ENCODE measurements at regions not wholly inside any gene's neighbourhood (a gene's known extent, or its start where the extent isn't known, plus 50 kb on each side); places are given as distances from the start of the nearest gene placed in this dataset.

- H3K27ac ChIP-seq (ENCODE audit: low read depth, low read length): no peak overlapping the region
- no peaks in the 10 kb centered on the region for H3K9me3 ChIP-seq (ENCODE audit: control insufficient read depth, insufficient read depth, low read length)
- no peaks in the 10 kb centered on the region for H3K36me3 ChIP-seq (ENCODE audit: control insufficient read depth, low read length)
- no peaks in the 10 kb centered on the region for H3K4me1 ChIP-seq (ENCODE audit: control insufficient read depth, low read length)
- H3K4me3 ChIP-seq (ENCODE audit: low read length): no peak overlapping the region
- TF ChIP-seq EZH2phosphoT487 (IDR thresholded peaks at IDR 0.05; ENCODE audit: borderline replicate concordance, low read length) (no peak), CTCF (IDR thresholded peaks at IDR 0.05; ENCODE audit: low read depth, low read length, poor library complexity, severe bottlenecking) (no peak)
- H3K4me2 ChIP-seq (ENCODE audit: low read length): no peak overlapping the region
- H4K20me1 ChIP-seq (ENCODE audit: control insufficient read depth, insufficient read depth, low read depth, low read length): no peaks in the 10 kb centered on the region
- H3K79me2 ChIP-seq (ENCODE audit: control insufficient read depth, low read length): no peaks in the 10 kb centered on the region
- H3K27me3 ChIP-seq (ENCODE audit: control insufficient read depth, low read length): no peaks in the 10 kb centered on the region
- H3K9me2 ChIP-seq (replicated peaks; ENCODE audit: control insufficient read depth, low read length): no peaks in the 10 kb centered on the region; the same call in 1 of the 2 replicates
- H3F3A ChIP-seq (ENCODE audit: control insufficient read depth, insufficient read depth): no peaks in the 10 kb centered on the region
These were observed 165.3 kb upstream of the FAM83B start for GRCh38 chr6:54681267-54681666.

- Histone ChIP-seq H3K4me1 (ENCODE audit: control insufficient read depth, low read length) (no peaks in the 10 kb centered on the region), H3K79me2 (ENCODE audit: control insufficient read depth, low read length) (no peaks in the 10 kb centered on the region), H4K20me1 (ENCODE audit: control insufficient read depth, insufficient read depth, low read depth, low read length) (no peaks in the 10 kb centered on the region), H3K27ac (ENCODE audit: low read depth, low read length) (no peak overlapping the region), H3K4me3 (ENCODE audit: low read length) (no peak overlapping the region), H3K9me3 (ENCODE audit: control insufficient read depth, insufficient read depth, low read length) (no peaks in the 10 kb centered on the region), H3K27me3 (ENCODE audit: control insufficient read depth, low read length) (no peaks in the 10 kb centered on the region), H3K36me3 (ENCODE audit: control insufficient read depth, low read length) (no peaks in the 10 kb centered on the region), H3K9me2 (replicated peaks; ENCODE audit: control insufficient read depth, low read length) (no peaks in the 10 kb centered on the region; the same call in 1 of the 2 replicates), H3F3A (ENCODE audit: control insufficient read depth, insufficient read depth) (no peaks in the 10 kb centered on the region), H3K4me2 (ENCODE audit: low read length) (no peak overlapping the region)
- no peak for TF ChIP-seq CTCF (IDR thresholded peaks at IDR 0.05; ENCODE audit: low read depth, low read length, poor library complexity, severe bottlenecking)
- TF ChIP-seq EZH2phosphoT487 (IDR thresholded peaks at IDR 0.05; ENCODE audit: borderline replicate concordance, low read length): no peak
These were observed 164.6 kb upstream of the FAM83B start for GRCh38 chr6:54681987-54682386.

- H3K4me3 ChIP-seq (ENCODE audit: low read length): no peak overlapping the region
- no peaks in the 10 kb centered on the region for H3K9me2 ChIP-seq (replicated peaks; ENCODE audit: control insufficient read depth, low read length)
- no peaks in the 10 kb centered on the region for H3K79me2 ChIP-seq (ENCODE audit: control insufficient read depth, low read length)
- no peak overlapping the region for H3K4me2 ChIP-seq (ENCODE audit: low read length)
- no peaks in the 10 kb centered on the region for H3K36me3 ChIP-seq (ENCODE audit: control insufficient read depth, low read length)
- no peaks in the 10 kb centered on the region for H3K9me3 ChIP-seq (ENCODE audit: control insufficient read depth, insufficient read depth, low read length)
- H3K27me3 ChIP-seq (ENCODE audit: control insufficient read depth, low read length): no peaks in the 10 kb centered on the region
- H3K4me1 ChIP-seq (ENCODE audit: control insufficient read depth, low read length): no peaks in the 10 kb centered on the region
- no peaks in the 10 kb centered on the region for H4K20me1 ChIP-seq (ENCODE audit: control insufficient read depth, insufficient read depth, low read depth, low read length)
- H3F3A ChIP-seq (ENCODE audit: control insufficient read depth, insufficient read depth): no peaks in the 10 kb centered on the region
- H3K27ac ChIP-seq (ENCODE audit: low read depth, low read length): no peak overlapping the region
- TF ChIP-seq EZH2phosphoT487 (IDR thresholded peaks at IDR 0.05; ENCODE audit: borderline replicate concordance, low read length): no peak
- no peak for TF ChIP-seq CTCF (IDR thresholded peaks at IDR 0.05; ENCODE audit: low read depth, low read length, poor library complexity, severe bottlenecking)
These were observed 157.0 kb upstream of the FAM83B start for GRCh38 chr6:54689620-54690019.

GRCh38 chr6:54690596-54690995, 156.0 kb upstream of the FAM83B start:
- H3K27ac ChIP-seq (ENCODE audit: low read depth, low read length): no peak overlapping the region
- no peaks in the 10 kb centered on the region for H3K9me2 ChIP-seq (replicated peaks; ENCODE audit: control insufficient read depth, low read length)
- no peak for TF ChIP-seq CTCF (IDR thresholded peaks at IDR 0.05; ENCODE audit: low read depth, low read length, poor library complexity, severe bottlenecking)
- TF ChIP-seq EZH2phosphoT487 (IDR thresholded peaks at IDR 0.05; ENCODE audit: borderline replicate concordance, low read length): no peak
- H3K27me3 ChIP-seq (ENCODE audit: control insufficient read depth, low read length): no peaks in the 10 kb centered on the region
- no peaks in the 10 kb centered on the region for H3F3A ChIP-seq (ENCODE audit: control insufficient read depth, insufficient read depth)
- no peaks in the 10 kb centered on the region for H3K4me1 ChIP-seq (ENCODE audit: control insufficient read depth, low read length)
- H3K79me2 ChIP-seq (ENCODE audit: control insufficient read depth, low read length): no peaks in the 10 kb centered on the region
- H3K36me3 ChIP-seq (ENCODE audit: control insufficient read depth, low read length): no peaks in the 10 kb centered on the region
- no peak overlapping the region for H3K4me2 ChIP-seq (ENCODE audit: low read length)
- H3K9me3 ChIP-seq (ENCODE audit: control insufficient read depth, insufficient read depth, low read length): no peaks in the 10 kb centered on the region
- H4K20me1 ChIP-seq (ENCODE audit: control insufficient read depth, insufficient read depth, low read depth, low read length): no peaks in the 10 kb centered on the region
- no peak overlapping the region for H3K4me3 ChIP-seq (ENCODE audit: low read length)

All from DOHH2 (cell line).